ENCODE measurements at regions not wholly inside any gene's neighbourhood (a gene's known extent, or its start where the extent isn't known, plus 50 kb on each side); places are given as distances from the start of the nearest gene placed in this dataset.

DNA sequence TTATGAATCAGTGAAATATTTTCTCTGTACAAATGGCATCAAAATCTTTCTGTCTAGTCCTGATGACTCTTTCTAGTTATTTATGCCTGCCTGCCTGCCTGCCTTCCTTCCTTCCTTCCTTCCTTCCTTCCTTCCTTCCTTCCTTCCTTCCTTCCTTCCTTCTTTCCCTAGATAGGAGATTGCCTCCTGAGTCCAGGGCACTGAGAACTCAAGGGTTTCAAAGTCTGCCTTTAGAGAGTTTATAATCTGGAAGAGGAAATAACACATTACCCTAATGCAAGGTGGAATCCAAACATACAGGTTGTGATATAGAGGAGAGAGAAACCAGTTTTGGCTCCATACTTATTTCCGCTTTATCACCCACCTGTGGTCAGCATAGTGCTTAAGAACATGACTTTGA lies 98.1 kb upstream of the SERPINE2 start (continued):
- TF ChIP-seq, protein P1, sequence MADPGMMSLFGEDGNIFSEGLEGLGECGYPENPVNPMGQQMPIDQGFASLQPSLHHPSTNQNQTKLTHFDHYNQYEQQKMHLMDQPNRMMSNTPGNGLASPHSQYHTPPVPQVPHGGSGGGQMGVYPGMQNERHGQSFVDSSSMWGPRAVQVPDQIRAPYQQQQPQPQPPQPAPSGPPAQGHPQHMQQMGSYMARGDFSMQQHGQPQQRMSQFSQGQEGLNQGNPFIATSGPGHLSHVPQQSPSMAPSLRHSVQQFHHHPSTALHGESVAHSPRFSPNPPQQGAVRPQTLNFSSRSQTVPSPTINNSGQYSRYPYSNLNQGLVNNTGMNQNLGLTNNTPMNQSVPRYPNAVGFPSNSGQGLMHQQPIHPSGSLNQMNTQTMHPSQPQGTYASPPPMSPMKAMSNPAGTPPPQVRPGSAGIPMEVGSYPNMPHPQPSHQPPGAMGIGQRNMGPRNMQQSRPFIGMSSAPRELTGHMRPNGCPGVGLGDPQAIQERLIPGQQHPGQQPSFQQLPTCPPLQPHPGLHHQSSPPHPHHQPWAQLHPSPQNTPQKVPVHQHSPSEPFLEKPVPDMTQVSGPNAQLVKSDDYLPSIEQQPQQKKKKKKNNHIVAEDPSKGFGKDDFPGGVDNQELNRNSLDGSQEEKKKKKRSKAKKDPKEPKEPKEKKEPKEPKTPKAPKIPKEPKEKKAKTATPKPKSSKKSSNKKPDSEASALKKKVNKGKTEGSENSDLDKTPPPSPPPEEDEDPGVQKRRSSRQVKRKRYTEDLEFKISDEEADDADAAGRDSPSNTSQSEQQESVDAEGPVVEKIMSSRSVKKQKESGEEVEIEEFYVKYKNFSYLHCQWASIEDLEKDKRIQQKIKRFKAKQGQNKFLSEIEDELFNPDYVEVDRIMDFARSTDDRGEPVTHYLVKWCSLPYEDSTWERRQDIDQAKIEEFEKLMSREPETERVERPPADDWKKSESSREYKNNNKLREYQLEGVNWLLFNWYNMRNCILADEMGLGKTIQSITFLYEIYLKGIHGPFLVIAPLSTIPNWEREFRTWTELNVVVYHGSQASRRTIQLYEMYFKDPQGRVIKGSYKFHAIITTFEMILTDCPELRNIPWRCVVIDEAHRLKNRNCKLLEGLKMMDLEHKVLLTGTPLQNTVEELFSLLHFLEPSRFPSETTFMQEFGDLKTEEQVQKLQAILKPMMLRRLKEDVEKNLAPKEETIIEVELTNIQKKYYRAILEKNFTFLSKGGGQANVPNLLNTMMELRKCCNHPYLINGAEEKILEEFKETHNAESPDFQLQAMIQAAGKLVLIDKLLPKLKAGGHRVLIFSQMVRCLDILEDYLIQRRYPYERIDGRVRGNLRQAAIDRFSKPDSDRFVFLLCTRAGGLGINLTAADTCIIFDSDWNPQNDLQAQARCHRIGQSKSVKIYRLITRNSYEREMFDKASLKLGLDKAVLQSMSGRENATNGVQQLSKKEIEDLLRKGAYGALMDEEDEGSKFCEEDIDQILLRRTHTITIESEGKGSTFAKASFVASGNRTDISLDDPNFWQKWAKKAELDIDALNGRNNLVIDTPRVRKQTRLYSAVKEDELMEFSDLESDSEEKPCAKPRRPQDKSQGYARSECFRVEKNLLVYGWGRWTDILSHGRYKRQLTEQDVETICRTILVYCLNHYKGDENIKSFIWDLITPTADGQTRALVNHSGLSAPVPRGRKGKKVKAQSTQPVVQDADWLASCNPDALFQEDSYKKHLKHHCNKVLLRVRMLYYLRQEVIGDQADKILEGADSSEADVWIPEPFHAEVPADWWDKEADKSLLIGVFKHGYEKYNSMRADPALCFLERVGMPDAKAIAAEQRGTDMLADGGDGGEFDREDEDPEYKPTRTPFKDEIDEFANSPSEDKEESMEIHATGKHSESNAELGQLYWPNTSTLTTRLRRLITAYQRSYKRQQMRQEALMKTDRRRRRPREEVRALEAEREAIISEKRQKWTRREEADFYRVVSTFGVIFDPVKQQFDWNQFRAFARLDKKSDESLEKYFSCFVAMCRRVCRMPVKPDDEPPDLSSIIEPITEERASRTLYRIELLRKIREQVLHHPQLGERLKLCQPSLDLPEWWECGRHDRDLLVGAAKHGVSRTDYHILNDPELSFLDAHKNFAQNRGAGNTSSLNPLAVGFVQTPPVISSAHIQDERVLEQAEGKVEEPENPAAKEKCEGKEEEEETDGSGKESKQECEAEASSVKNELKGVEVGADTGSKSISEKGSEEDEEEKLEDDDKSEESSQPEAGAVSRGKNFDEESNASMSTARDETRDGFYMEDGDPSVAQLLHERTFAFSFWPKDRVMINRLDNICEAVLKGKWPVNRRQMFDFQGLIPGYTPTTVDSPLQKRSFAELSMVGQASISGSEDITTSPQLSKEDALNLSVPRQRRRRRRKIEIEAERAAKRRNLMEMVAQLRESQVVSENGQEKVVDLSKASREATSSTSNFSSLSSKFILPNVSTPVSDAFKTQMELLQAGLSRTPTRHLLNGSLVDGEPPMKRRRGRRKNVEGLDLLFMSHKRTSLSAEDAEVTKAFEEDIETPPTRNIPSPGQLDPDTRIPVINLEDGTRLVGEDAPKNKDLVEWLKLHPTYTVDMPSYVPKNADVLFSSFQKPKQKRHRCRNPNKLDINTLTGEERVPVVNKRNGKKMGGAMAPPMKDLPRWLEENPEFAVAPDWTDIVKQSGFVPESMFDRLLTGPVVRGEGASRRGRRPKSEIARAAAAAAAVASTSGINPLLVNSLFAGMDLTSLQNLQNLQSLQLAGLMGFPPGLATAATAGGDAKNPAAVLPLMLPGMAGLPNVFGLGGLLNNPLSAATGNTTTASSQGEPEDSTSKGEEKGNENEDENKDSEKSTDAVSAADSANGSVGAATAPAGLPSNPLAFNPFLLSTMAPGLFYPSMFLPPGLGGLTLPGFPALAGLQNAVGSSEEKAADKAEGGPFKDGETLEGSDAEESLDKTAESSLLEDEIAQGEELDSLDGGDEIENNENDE (IDR thresholded peaks at IDR 0.05; ENCODE audit: insufficient replicate concordance, low read length) = no peak
- TF ChIP-seq TEAD4 (IDR thresholded peaks at IDR 0.05; ENCODE audit: low read depth, low read length) = no peak
